ENCODE measurements at regions not wholly inside any gene's neighbourhood (a gene's known extent, or its start where the extent isn't known, plus 50 kb on each side); places are given as distances from the start of the nearest gene placed in this dataset.

DNA sequence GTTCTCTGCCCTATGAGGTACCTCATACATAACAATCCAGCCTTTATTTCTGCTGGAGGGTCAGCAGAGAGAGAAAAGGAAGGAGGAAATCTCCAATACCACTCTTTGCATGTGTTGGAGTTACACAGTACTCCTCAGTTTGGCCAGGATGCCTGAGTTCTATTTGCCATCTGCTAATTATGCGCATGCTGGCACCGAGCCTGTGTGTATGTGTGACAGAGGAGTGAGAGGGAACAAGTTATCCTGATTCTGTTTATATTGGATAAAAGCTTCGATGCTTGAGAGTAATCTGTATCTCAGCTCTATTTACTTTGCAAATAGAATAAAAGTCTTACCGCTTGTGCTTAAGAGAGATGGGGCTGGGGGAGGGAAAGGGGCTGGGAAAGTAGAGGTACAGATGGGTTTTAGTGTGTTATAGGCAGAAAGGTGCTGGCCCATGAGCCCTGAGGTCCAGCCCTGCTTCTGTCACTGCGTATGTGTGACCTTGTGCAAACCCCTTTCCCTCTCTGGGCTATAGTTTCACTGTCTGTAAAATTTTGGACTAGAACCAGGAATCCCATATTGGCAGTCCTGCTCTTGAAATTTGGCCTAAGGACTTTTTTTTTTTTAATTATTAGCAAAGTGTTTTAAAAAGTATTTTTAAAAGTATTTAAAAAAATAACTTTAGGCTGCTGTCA is 54.5 kb upstream of the PLXNA2 start:
- Mint-ChIP-seq H3K27me3 (ENCODE audit: insufficient read depth) (peaks cover 8% of the 10 kb centered on the region; the same call in 1 of the 2 replicates), H3K4me3 (no peak overlapping the region), H3K27ac (no peak overlapping the region), H3K4me1 (ENCODE audit: low read depth) (peaks cover 3% of the 10 kb centered on the region; the same call in 1 of the 2 replicates), H3K9me3 (no peaks in the 10 kb centered on the region), H3K36me3 (ENCODE audit: low read depth) (no peaks in the 10 kb centered on the region)
- TF ChIP-seq CTCF (IDR thresholded peaks at IDR 0.05), result no peak
- no peak for DNase-seq

DNA sequence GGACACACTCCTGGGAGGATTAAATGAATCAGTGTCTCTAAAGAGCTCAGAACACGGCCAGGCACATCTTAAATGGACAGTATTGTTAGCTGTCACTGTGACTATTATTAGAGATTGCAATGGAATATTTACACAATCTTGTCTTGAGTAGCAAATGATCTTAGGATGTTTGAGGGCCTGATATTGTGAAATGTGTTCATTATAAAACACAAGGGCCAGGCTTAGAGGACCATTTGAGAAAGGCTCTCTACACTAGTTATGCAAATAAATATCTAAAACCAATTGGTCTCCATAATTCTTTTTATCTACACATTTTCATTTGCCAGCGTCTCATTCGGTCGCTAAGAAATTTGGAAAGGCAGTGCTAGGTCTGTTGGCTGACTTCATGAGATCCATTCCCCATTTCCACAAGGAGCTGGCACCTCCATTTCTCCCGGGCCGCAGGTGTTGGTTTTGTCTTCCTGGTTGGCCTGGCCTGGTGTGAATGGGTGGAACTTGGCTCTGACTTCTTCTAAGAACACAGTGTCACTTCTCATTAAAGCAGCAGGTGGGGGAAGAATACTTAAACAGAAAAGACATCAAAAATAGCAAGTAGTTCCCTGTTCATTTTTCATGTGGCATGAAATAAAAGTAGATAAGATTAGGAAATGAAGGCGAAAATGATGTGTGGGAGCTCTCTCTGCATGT is 56.0 kb upstream of the PLXNA2 start:
- no peak for DNase-seq
- Mint-ChIP-seq H3K4me1 (ENCODE audit: low read depth) (peaks cover 11% of the 10 kb centered on the region; the same call in 1 of the 2 replicates), H3K36me3 (ENCODE audit: low read depth) (no peaks in the 10 kb centered on the region), H3K9me3 (no peaks in the 10 kb centered on the region), H3K27me3 (ENCODE audit: insufficient read depth) (peaks cover 5% of the 10 kb centered on the region; the same call in 1 of the 2 replicates), H3K4me3 (no peak overlapping the region), H3K27ac (no peak overlapping the region)
- TF ChIP-seq CTCF (IDR thresholded peaks at IDR 0.05), result no peak

- Mint-ChIP-seq H3K9me3 (no peaks in the 10 kb centered on the region), H3K4me3 (no peak overlapping the region), H3K36me3 (ENCODE audit: low read depth) (no peaks in the 10 kb centered on the region), H3K27ac (no peak overlapping the region), H3K27me3 (ENCODE audit: insufficient read depth) (peaks cover 2% of the 10 kb centered on the region; the same call in 1 of the 2 replicates), H3K4me1 (ENCODE audit: low read depth) (peaks cover 11% of the 10 kb centered on the region; the same call in 1 of the 2 replicates)
- DNase-seq, result no peak
- TF ChIP-seq CTCF (IDR thresholded peaks at IDR 0.05), result no peak
Measured at GRCh38 chr1:208302699-208303238, 58.6 kb upstream of the PLXNA2 start.

- Mint-ChIP-seq H3K27ac (no peak overlapping the region), H3K36me3 (ENCODE audit: low read depth) (no peaks in the 10 kb centered on the region), H3K9me3 (no peaks in the 10 kb centered on the region), H3K27me3 (ENCODE audit: insufficient read depth) (peaks cover 7% of the 10 kb centered on the region), H3K4me3 (peak overlapping the region; percentile 11; the same call in 1 of the 2 replicates), H3K4me1 (ENCODE audit: low read depth) (peaks cover 11% of the 10 kb centered on the region; the same call in 1 of the 2 replicates)
- TF ChIP-seq CTCF (IDR thresholded peaks at IDR 0.05), result no peak
- peak; percentile 15 for DNase-seq
Measured at GRCh38 chr1:208303743-208304712, 59.8 kb upstream of the PLXNA2 start.

- TF ChIP-seq CTCF (IDR thresholded peaks at IDR 0.05), result no peak
- Mint-ChIP-seq H3K27me3 (ENCODE audit: insufficient read depth) (peaks cover 16% of the 10 kb centered on the region), H3K4me3 (no peak overlapping the region), H3K27ac (no peak overlapping the region), H3K9me3 (no peaks in the 10 kb centered on the region), H3K4me1 (ENCODE audit: low read depth) (peaks cover 11% of the 10 kb centered on the region; the same call in 1 of the 2 replicates), H3K36me3 (ENCODE audit: low read depth) (no peaks in the 10 kb centered on the region)
- no peak for DNase-seq
Measured at GRCh38 chr1:208308221-208308620, 64.0 kb upstream of the PLXNA2 start.

Data from HFFc6 (cell line).